GM18502 (cell line): ENCODE measurements at regions not wholly inside any gene's neighbourhood (a gene's known extent, or its start where the extent isn't known, plus 50 kb on each side); places are given as distances from the start of the nearest gene placed in this dataset.

Source experiments
- ATAC-seq: cut with Tn5 transposase; IDR thresholded peaks from one replicate; pipeline ENCODE4 v1.9.1; 2021; ENCODE audit warnings: mild to moderate bottlenecking; ENCODE audit not compliant: unreplicated experiment, poor library complexity

DNA sequence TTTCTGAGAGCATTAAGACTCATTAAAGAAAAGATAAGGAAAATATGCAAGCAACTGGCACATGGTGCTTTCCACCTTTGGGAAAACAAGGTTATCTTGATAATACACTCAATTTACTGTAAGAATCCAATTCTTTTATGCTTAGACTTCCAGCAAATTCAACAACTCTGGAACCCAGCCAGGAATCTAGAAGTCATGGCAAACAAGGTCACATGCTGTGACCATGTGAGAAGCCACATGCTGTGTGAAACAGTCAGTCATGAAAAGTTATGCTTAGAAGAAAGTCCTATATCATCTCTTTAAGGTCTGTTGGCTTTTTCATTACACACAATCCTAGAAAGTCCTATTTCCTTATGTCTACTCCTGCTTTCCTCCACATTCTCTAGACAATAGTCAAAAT is 581.8 kb upstream of the C9orf72 start:
- ATAC-seq = no peak

- no peak for ATAC-seq
These were observed 582.4 kb upstream of the C9orf72 start for GRCh38 chr9:28155671-28156070.

GRCh38 chr9:28158451-28158850 is 585.2 kb upstream of the C9orf72 start:
- no peak for ATAC-seq

- no peak for ATAC-seq
These were observed 590.3 kb upstream of the C9orf72 start for GRCh38 chr9:28163619-28164018.

DNA sequence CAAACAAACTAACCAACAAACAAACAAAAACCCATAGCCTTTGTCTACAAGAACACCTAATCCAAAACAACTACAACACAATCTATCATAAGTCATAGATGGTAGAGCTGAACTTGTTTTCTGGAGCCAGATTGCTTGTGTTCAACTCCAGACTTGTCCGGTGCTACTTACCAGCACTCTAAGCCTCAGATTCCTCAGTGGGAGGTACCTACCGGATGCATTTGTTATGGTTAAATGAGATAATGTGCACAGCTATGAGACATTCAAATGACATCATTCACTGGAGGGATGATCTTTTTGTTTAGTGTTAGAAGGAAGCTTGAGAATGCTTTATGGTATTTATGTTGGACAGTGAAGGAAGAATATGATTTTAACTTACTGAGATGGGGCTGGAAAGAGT is 592.9 kb upstream of the C9orf72 start:
- ATAC-seq = no peak

DNA sequence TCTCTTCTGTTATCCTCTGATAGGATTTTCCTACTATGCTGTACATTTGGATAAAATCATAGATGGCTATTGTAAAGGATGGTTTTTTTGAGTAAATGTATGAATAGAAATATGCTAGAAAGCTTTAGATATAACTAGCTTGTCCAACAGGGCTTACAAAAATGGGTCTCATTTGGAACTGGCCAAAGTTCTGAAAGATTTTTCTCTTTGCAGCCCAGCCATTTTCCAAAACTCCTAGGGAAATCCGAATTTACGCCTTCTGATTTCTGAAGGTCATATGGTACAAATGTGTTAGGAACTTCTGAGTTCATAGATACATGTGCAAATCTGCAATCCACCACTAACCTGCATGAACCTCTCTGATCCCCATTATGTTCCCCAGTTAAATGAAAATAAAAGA is 603.9 kb upstream of the C9orf72 start:
- no peak for ATAC-seq

DNA sequence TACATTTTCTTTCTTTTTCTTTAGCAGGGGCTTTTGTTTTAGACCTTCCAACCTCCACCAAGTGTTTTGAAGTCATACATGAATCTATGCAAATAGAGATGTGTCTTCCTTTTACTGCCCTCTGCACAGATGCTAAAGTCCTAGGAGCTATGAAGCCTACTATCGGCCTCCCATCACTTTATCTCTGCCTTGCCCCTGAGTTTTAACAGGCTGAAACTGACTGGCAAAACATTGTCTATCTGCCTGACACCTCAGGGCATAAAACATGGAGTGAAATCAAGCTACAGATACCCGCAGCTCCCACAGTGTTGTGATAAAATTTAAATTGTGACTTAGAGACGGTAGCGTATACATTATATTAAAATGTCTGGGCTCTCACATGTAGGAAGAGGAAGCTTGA is 604.6 kb upstream of the C9orf72 start:
- no peak for ATAC-seq

DNA sequence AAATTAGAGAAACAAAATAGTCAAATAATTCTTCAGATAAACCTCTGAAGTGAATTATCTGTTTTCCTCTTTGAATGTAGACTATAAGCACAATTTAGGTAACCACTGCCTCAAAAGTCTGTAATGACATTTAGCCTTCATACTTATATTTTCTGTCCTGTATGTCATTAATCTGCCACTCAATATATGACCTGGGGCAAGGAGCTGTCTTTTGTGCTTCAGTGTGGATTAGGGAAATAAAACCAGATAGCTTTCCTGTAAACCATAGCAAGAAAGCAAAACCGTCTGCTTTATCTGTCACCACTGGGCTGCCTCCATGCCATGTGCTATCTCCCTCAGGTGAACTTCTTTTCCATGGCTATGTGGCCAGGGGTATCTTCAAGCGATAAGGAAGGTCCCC is 606.6 kb upstream of the C9orf72 start:
- ATAC-seq = no peak

DNA sequence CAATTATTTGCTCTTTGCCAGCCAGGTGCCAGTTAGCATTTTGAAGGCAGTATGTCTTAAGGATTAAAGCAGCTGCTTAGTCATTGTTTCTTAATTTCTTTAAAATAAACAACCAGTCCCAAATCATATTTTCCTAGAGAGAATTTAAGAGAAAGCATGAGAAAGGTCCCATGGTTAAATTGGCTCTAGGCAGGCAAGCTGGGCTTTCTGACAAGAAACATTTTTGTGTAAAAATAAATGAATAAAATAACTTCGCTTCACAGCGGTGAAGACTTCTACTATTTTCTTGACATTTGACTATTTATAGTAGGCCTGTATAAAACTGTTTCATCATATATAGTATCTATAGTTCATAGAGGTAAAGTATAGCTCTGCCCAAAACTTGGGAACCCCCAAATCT is 617.7 kb upstream of the C9orf72 start:
- ATAC-seq = no peak

DNA sequence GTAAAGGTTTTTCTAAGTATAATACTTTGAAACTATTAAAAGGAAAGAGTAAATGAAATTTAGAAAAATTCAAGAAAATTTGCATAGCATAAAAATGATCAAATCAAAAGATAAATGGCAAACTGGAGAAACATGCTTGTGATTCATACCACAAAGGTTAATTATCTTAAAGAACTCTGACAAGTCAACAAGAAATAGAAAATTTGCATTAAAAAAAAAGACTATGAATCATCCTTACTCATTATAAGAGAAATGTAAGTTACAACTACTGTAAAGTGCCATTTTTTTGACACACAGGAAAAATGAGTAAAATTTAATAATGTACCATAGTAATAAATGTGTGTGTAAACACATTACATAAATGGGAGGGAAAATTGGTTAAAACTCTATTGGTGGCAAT is 624.4 kb upstream of the C9orf72 start:
- ATAC-seq = no peak

- no peak for ATAC-seq
These were observed 629.8 kb upstream of the C9orf72 start for GRCh38 chr9:28203036-28203435.

DNA sequence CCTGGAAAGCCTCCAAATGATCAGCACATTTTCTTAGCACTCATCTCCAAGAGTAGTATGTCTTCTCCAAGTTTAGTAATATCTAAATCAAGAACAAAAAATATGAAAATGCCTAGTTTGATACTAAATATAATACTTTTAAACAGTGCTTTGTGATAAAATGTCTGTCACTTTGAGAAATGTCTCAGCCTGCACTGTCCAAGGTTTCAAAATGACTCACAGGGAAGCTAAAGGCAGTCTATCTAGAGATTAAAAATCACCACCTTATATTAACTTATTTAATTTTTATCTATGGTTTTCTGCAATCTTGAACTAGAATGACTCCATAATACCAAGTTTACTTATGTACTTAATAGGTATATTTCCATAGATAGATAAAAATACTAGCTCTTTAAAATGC is 633.0 kb upstream of the C9orf72 start:
- ATAC-seq = no peak

GRCh38 chr9:28207657-28208056 is 634.4 kb upstream of the C9orf72 start:
- ATAC-seq = peak; percentile 66

GRCh38 chr9:28209130-28209529 is 635.8 kb upstream of the C9orf72 start:
- ATAC-seq = no peak

DNA sequence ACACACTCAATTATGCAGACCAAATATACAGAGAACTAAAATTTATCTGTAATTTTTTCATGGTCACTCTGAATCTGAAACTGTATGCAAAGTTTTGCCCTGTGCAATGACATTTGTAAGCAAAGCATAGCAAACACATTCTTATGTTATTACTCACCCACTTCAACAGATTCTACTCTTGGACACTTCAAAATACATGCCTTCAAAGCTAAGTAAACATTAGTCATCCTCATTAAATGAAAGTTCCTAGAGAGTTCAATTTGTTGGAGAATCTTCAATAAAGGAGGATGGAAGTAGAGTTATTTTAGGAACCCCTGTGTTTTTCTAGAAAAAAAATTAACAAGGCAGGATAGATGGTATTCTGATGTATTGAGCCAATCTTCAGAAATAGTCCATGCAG is 639.7 kb upstream of the C9orf72 start:
- peak; percentile 80 for ATAC-seq

DNA sequence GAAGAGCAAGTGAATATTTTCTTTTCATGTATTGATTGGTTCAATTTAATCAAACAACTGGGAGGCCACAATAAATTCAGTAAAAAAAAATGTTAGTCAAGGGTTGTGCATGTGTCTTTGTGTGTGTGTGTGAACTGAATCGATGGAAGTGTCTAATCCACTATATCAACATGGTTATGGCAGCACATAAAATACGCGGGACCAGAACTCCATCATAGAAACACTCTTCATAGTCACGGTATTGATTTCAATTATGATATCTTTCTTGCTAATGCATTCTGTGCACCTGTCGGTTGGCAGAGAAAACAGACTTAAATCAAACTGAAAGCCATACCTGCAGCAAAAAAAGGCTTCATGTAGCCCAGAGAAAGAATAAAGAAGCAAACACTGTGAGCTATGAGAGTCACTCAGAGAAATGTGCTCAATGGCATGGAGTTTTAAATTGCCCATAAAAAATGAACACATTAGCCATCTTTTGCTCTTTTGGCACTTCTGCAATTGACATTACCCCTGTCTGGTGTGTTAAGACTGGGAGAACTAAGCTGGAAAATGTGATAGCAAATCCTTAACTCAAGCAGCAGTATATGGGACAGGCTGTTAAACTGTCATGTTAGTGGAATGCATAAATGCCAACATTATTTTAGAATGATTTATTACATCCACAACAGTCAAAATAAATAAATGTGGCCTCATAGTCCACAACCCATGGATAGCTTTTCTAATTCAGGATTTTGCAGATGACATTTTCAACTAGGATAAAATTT is 642.4 kb upstream of the C9orf72 start:
- no peak for ATAC-seq

DNA sequence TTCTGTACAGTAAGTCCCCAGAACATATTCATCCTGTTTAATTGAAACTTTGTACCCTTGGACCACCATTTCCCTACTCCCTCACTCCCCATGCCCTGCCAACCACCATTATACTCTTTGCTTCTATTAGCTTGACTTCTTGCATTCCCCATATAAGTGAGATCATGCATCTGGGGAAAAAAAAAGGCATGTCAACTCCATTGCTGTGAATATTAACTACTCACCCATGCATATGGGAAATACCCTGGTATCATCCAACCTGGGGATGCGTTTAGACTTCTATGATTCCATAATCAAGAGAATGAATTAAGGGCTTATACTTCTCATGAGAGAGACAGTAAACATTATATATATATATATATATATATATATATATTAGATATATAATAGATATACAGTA is 659.4 kb upstream of the C9orf72 start:
- ATAC-seq = no peak

DNA sequence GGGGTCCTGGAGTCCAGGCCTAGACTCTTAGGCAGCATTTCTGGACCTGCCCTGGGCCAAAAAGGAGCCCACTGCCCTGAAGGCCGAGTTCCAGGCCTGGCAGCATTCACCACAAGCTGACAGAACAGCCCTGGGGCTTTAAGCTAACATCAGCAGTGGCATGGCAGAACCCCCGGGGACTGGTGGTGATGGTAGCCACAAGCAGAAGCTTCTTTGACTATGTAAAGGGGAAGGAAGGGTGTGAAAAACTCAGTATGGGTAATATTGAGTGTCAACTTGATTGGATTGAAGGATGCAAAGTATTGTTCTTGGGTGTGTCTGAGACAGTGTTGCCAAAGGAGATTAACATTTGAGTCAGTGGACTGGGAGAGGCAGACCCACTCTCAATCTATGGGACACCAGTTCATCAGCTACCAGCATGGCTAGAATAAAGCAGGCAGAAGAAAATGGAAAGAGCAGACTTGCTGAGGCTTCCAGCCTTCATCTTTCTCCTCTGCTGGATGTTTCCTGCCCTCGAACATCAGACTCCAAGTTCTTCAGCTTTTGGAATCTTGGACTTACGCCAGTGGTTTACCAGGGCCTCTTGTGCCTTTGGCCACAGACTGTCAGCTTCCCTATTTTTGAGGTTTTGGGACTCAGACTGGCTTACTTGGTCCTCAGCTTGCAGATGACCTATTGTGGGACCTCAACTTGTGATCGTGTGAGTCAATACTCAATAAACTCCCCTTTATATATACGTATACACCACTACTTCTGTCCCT is 661.0 kb upstream of the C9orf72 start:
- no peak for ATAC-seq

- no peak for ATAC-seq
These were observed 661.6 kb upstream of the C9orf72 start for GRCh38 chr9:28234894-28235277.

DNA sequence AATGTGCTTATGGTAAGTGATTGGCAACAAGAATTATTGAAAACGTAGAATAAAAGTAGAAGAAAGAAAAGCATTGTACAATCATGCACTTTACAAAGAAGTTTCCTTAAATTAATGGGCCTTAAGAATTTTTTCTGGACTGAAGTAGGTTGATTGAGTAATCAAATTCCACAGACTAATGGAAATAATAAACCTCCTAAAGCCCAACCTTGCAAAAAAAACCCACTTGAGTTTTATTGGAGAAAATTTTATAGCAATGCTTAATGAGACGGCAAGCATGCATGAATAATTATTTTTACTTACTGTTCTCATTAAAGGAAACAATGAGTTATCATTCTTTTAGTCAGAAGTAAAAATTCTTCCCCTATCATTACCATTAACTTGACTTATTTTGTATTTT is 676.1 kb upstream of the C9orf72 start:
- ATAC-seq = no peak

DNA sequence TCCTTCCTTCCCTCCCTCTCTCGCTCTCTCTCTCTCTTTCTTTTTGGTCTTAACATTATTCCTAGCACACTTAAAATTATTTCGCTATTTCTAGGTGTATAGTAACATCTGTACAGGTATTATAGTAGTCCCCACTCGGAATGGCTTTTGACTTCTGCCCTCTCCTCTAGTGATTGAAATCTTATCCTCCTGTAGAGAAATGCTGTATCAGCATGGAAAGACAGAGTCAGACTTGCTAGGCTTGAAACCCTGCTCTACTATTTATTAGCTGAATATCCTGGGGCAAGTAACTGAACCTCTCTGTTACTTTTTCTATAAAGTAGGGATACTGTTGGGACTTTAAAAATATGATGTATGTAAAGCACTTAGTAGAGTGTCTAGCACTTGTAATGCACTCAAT is 681.9 kb upstream of the C9orf72 start:
- no peak for ATAC-seq

DNA sequence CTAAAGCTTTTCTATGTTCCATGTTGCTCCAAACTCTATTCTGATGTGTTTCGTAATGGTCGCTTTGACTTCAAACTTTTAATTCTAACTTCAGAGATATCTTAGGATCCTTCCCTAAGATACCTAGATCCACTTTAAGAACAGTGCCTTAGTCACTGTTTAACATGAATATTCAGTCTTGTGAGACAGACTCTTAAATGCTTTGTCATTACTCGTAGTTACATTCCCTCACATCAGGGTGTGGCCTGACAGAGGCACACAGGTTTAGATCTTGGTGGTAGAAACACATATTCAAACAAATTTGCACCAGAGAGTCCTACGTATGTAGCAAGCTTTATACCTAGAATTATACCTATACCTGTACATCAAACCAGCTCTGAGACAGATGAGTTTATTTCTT is 687.0 kb upstream of the C9orf72 start:
- ATAC-seq = no peak
